Eye (tissue), 1 donor: ENCODE measurements at regions not wholly inside any gene's neighbourhood (a gene's known extent, or its start where the extent isn't known, plus 50 kb on each side); places are given as distances from the start of the nearest gene placed in this dataset.
A peak's percentile ranks its signal among the peaks of the same experiment; 100 is the strongest.

Experiments
- DNase-seq: peaks from one replicate; pipeline ENCODE4 v3.0.0-alpha.2; 2015

DNA sequence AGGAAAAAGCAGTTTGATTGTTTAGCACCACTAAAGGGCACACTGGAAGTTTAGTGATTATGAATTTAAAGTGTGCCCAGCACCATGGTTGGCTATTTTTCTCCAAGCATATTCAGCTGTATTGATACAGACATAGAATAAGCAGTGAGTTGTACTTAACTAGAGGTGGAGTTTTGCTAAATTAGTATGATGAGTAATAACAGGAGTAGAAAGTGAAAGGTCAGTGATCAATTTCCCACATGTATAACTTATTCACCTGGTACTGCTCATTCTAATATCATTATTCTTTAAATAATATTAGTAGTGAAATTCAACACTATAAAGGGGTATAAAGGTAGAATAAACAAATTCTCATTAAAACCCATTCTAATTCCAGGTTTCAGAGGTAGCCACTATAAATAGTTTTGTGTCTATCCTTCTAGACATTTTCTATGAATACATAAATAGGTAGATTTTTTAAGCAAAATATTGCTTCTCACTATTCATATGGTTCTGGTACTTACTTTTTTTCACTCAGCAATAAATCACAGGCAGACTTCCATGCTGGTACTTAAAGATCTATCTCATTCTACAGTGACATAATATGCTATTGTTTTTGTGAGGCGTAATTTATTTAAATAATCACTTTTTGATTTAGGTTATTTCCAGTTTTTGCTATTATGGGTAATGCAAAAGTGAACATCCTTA is 732.9 kb downstream of the VGLL3 start:
- DNase-seq: no peak

- DNase-seq: no peak
These were observed 736.5 kb downstream of the VGLL3 start for GRCh38 chr3:86254480-86254879.

DNA sequence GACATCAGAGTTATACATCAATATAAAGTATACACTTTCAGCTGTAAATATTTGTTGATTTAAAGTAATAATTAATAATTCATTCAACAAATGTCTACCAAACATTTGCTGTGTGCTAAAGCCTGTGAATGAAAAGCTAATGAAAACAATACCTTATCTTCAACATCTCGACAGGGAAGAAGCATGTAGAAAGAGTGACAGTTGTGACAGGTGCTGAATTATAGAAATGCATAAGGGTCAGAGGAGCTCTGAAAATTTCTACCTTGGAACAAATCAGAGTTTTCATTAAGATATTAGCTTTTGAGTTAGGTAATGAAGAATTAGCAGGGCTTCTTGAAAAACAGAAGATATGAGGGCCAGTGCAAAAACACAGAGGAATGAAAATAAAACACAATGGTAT is 739.2 kb downstream of the VGLL3 start:
- no peak for DNase-seq

DNA sequence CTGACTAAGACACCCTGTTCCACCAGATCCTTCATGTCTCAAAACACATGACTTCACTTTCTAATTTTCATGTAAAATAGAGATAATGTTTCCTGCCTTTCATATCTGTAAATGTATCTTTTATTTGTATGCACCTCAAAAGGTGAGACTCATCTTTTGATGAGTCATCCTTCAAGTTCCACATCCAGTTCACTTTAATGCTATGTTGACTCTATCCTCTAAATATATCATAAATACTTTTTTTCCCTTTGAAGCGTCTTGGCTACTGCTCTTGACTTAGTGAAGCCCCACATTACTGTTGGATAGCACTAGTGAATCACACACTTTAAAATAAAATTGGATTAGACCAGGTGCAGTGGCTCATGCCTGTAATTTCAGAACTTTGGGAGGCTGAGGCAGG is 741.1 kb downstream of the VGLL3 start:
- DNase-seq: no peak

DNA sequence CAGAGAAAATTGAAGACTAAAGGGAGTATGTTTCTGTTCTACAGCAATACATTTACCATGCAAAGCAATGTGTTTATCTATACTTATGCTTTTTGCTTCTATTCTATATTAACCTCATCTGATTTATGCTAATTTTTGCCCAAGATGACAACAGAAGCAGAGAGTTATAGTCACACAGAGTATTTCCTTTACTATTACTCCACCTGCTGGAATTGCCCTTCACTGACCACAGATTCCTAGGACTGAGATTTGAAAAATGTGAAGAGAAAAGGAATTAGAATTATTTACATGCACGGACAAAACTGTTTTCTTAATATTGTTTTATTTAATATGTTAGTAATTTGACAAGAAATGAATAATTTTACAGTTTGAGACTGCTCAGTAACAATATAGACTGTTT is 745.6 kb downstream of the VGLL3 start:
- no peak for DNase-seq

DNA sequence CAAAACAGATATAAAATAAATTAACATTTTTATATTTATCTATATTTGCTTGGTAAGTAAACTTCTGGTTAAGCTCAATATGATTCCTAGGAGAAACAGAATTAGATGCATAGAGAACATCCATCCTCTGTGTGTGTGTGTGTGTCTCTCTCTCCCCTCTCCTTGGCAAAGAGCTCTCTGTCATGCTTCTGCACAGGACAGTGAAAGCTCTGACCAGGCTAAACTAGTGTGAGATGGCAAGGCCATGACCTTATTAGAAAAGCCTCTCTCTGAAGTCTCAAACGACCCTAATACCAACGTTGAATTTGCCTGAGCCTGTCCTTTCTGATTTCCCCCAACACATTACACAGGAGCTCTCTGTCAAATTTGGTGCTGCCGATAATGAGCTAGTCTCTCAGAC is 746.0 kb downstream of the VGLL3 start:
- peak; percentile 90 for DNase-seq

GRCh38 chr3:86239946-86240345 is 751.0 kb downstream of the VGLL3 start:
- DNase-seq: no peak

DNA sequence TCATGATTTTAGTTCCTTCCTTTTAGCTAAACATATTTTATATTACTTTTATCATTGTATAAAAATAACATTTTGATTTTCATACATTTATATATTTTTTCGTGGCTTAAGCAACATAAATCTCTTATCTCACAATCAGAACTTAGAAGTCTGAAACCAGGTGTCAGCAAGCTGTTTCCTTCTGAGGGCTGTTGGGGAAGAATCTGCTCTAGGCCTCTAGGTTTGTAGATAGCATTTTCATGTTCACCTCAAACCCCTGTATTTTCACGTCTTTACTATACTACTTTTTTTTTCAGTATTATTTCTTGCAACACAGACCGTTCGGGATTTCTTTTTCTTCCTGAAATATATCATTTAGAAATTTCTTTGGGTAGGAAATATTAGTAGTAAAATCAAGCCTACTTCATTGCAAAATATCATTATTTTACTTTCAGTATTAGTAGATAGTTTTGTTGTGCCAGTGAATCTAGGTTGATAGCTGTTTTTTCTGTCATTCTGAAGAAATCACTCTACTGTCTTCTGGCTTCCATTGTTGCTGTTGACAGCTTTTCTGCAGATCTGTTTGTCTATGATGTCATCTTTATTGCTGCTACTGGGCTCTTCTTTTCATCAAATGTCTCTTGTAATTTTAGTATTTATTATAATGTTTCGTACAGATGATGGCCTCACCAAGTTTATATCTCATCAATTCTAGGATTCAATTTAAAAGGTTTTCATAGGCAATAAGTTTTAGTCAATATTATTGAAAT is 756.3 kb downstream of the VGLL3 start:
- no peak for DNase-seq

DNA sequence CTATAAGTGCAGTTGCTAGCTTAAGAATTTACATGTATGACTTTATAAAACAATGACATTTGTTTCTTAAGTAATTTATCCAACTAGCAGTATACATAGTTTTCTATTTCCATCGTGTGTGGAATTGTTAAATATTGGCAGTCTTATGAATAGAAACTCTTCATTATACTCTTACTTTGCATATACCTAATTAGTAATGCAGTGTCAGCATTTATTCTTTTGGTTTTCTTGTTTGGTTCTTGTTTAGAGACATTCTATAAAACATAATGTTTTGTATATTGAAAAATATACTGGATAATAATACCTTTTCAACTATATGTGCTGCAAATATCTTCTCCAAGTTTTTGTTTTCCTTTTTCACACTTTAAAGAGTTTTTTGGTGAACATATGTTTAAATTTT is 760.2 kb downstream of the VGLL3 start:
- DNase-seq: no peak

GRCh38 chr3:86229775-86230094 is 761.2 kb downstream of the VGLL3 start:
- DNase-seq: no peak

GRCh38 chr3:86229086-86229774 is 761.7 kb downstream of the VGLL3 start:
- DNase-seq: peak; percentile 94

- DNase-seq: peak; percentile 86
These were observed 762.8 kb downstream of the VGLL3 start for GRCh38 chr3:86228101-86228500.

DNA sequence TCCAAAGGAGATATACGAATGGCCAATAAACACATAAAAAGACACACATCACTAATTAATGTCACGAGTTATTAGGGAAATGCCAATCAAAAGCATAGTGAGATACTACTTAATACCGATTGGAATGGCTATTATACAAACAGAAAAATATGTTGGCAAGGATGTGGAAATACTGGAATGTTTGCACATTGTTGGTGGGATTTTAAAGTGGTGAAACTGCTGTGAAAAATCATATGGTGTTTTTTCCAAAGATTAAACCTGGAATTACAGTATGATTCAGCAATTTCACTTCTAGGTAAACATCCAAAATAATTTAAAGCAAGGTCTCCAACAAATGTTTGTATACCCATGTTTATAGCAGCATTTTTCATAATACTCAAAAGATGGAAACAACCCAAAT is 765.5 kb downstream of the VGLL3 start:
- peak; percentile 84 for DNase-seq

GRCh38 chr3:86221601-86222000 is 769.3 kb downstream of the VGLL3 start:
- DNase-seq: no peak

DNA sequence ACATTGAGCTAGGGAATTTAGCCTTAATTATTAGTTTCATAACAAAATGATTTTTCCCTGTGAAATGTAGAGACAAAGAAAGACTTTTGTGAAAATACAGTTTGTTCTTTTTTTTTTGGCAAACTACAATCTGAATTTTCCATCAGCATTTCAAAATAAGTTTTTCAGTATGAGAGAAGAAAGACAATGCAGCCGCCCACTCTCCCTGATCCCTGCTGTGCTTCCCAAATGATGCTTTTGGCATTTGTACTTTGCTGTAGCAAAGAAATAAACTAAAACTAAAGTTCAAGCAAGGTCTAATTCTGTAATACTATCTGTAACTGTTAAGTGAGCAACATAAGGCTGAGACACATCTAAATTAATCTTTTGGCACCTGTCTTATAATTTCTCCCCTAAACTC is 782.2 kb downstream of the VGLL3 start:
- no peak for DNase-seq

DNA sequence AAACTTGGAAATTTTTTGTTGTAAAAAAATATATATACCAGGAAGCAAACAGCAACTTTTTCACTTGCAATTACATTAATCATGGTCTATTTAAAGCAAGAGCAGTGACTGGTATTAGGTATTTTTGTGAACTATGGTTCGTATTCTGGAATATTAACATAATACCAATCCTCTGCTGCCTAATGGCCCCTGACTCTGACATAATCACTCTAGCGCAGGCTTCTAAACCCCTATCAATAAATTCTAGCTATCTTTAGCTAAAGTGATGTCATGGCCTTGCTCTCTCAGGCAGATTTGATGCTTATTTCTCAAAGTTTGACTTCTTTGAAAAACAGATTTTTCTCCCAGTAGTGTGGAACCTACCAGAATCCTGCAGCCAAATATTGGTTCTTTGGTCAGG is 808.3 kb downstream of the VGLL3 start:
- no peak for DNase-seq

DNA sequence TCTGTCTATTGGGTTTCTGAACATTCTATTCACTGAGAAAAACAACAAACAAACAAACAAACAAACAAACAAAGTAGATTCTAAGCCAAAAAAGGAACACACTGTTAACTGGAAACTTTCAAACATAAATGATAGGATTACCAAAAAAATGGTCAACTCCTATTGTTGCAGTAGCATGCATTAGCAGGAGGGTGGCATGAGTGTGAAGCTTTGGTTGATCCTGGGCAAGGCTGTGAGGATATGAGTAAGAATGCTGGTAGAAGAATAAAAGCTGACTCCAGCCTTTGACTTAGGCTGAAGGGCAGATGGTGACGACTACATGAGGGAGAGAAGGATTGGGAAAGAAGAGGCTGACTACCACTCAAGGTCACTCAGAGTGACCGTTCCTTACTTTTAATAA is 810.3 kb downstream of the VGLL3 start:
- peak; percentile 18 for DNase-seq

GRCh38 chr3:86178095-86178494 is 812.9 kb downstream of the VGLL3 start:
- DNase-seq: no peak

DNA sequence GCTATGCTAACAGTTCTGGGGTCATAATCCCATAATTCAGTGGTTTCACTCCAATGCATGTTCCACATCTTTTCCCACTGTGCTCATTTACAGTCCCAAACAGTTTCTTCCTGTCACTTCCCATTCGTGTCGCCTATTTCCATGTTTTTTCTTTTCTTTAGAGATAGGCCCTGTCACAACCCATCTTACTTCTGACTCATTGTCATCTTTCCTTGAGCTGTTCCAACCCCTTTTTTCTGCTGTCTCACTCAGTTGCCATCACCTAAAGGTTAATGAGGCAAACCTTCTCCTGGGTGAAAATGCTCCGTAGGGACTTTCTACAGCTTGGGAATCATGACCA is 814.5 kb downstream of the VGLL3 start:
- no peak for DNase-seq

DNA sequence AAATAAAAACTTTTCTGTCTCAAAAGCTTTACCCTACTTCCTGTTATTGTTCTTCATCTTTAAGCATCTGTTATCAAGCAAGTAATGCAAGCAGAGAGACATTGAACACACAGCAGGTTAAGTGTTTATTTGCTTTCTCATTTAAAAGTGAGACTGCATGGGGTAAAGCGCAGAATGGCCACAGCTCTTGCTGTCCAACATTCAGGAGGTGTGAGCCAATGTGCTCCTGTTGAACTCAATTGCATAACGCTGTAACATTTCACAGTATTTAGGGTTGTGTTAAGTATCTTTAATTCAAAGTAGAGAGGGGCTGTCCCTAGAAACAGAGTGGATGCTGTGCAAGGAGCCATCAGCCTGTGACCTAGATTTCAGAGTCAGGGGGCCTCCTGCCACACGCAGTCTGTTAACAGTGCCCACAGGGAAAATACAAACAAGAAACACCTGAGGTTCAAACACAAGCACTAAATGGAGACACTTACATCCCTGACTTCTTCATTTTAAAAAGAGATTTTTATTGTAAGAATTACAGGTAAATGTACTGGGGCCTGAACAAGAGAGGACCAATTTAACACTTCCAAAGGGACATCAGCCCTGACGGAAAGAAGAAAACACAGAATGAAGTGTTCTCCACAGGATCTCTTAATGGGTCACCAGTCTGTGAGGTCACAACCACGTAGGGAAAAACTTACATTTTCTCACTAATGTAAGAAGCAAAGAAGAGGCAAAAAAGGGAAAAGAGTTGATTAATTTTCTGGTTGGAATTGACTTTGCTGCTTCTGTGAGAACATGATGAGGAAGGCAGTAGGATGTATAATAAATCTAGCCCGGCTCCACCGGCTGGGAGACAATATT is 815.1 kb downstream of the VGLL3 start:
- DNase-seq: peak; percentile 87

GRCh38 chr3:86175051-86175536 is 815.9 kb downstream of the VGLL3 start:
- DNase-seq: peak; percentile 61

- DNase-seq: peak; percentile 41
These were observed 817.5 kb downstream of the VGLL3 start for GRCh38 chr3:86173401-86173800.

- DNase-seq: no peak
These were observed 822.4 kb downstream of the VGLL3 start for GRCh38 chr3:86168512-86168911.
